Hepatocyte (in vitro differentiated cells): ENCODE measurements at regions not wholly inside any gene's neighbourhood (a gene's known extent, or its start where the extent isn't known, plus 50 kb on each side); places are given as distances from the start of the nearest gene placed in this dataset.

Experiments
- DNase-seq: peaks from one replicate; pipeline ENCODE4 v3.0.0-alpha.2; 2016; ENCODE audit warnings: low spot score
- H2AFZ ChIP-seq: fragments of 200-600 bp; sonication (generic); 2 replicates; pipeline ENCODE4 v1.6.0; 2016; ENCODE audit warnings: antibody characterized with exemption, mild to moderate bottlenecking
- H3K27ac ChIP-seq: fragments of 200-600 bp; sonication (generic); 2 replicates; pipeline ENCODE4 v1.5.1; 2016; ENCODE audit warnings: mild to moderate bottlenecking
- H3K27me3 ChIP-seq: fragments of 200-600 bp; sonication (generic); 2 replicates; pipeline ENCODE4 v1.6.1; 2016
- H3K36me3 ChIP-seq: fragments of 200-600 bp; sonication (generic); replicated peaks from 2 replicates; pipeline ENCODE4 v1.5.1; 2016; ENCODE audit warnings: low read depth; ENCODE audit not compliant: insufficient read depth
- H3K4me1 ChIP-seq: fragments of 200-600 bp; sonication (generic); 2 replicates; pipeline ENCODE4 v1.5.1; 2016; ENCODE audit warnings: mild to moderate bottlenecking, moderate library complexity; ENCODE audit not compliant: insufficient read depth
- H3K4me2 ChIP-seq: fragments of 200-600 bp; sonication (generic); 2 replicates; pipeline ENCODE4 v1.6.0; 2016
- H3K4me3 ChIP-seq: fragments of 200-600 bp; sonication (generic); 2 replicates; pipeline ENCODE4 v1.5.1; 2016; ENCODE audit warnings: mild to moderate bottlenecking
- H3K79me2 ChIP-seq: fragments of 200-600 bp; sonication (generic); 2 replicates; pipeline ENCODE4 v1.6.0; 2017; ENCODE audit warnings: mild to moderate bottlenecking
- H3K9me2 ChIP-seq: fragments of 200-600 bp; sonication (generic); replicated peaks from 2 replicates; pipeline ENCODE4 v1.6.0; 2017; ENCODE audit warnings: mild to moderate bottlenecking; ENCODE audit not compliant: insufficient read depth
- H3K9me3 ChIP-seq: fragments of 200-600 bp; sonication (generic); 2 replicates; pipeline ENCODE4 v1.5.1; 2016; ENCODE audit warnings: low read depth, mild to moderate bottlenecking
- H4K20me1 ChIP-seq: fragments of 200-600 bp; sonication (generic); 2 replicates; pipeline ENCODE4 v1.6.0; 2016; ENCODE audit warnings: mild to moderate bottlenecking; ENCODE audit not compliant: insufficient read depth, poor library complexity, severe bottlenecking
- CTCF ChIP-seq: fragments of 200-600 bp; sonication (generic); IDR thresholded peaks from 2 replicates; pipeline ENCODE4 v1.5.1; 2016; ENCODE audit warnings: antibody characterized with exemption, mild to moderate bottlenecking; ENCODE audit not compliant: poor library complexity
- EZH2 ChIP-seq: fragments of 200-600 bp; sonication (generic); IDR thresholded peaks from 2 replicates; pipeline ENCODE4 v1.6.1; 2016; ENCODE audit warnings: antibody characterized with exemption, mild to moderate bottlenecking, borderline replicate concordance
- EZH2phosphoT487 ChIP-seq: fragments of 200-600 bp; sonication (generic); IDR thresholded peaks from one replicate; pipeline ENCODE4 v1.6.1; 2018; ENCODE audit warnings: antibody characterized with exemption, mild to moderate bottlenecking, low read depth, moderate library complexity; ENCODE audit not compliant: unreplicated experiment, severe bottlenecking
- WGBS: methylation state at CpG from one replicate; pipeline ENCODE4 v1.1.6; 2016; ENCODE audit warnings: low lambda C conversion rate; ENCODE audit errors: missing lambda C conversion rate; 5-methylcytosine and 5-hydroxymethylcytosine counted together

GRCh38 chr22:27677905-27678458 is 123.6 kb downstream of the MN1 start:
- no peaks in the 10 kb centered on the region for H3K36me3 ChIP-seq
- no peaks in the 10 kb centered on the region for H3K4me1 ChIP-seq
- H3K9me3 ChIP-seq = no peaks in the 10 kb centered on the region
- H3K9me2 ChIP-seq = no peaks in the 10 kb centered on the region
- DNase-seq = no peak
- H4K20me1 ChIP-seq = no peaks in the 10 kb centered on the region
- no peak overlapping the region for H2AFZ ChIP-seq
- H3K27me3 ChIP-seq = no peaks in the 10 kb centered on the region
- no peaks in the 10 kb centered on the region for H3K79me2 ChIP-seq
- H3K27ac ChIP-seq = no peak overlapping the region
- H3K4me3 ChIP-seq = no peak overlapping the region
- TF ChIP-seq CTCF = no peak
- TF ChIP-seq EZH2phosphoT487 = no peak
- no peak for TF ChIP-seq EZH2
- WGBS = 71% methylated on average over 27 of the region's 27 CpGs
- no peak overlapping the region for H3K4me2 ChIP-seq

GRCh38 chr22:27679176-27679575 is 122.4 kb downstream of the MN1 start:
- no peak for DNase-seq
- H3K4me1 ChIP-seq = no peaks in the 10 kb centered on the region
- H3K4me3 ChIP-seq = no peak overlapping the region
- no peaks in the 10 kb centered on the region for H3K9me3 ChIP-seq
- TF ChIP-seq EZH2phosphoT487 = no peak
- TF ChIP-seq EZH2 = no peak
- no peak for TF ChIP-seq CTCF
- H2AFZ ChIP-seq = no peak overlapping the region
- H3K27me3 ChIP-seq = no peaks in the 10 kb centered on the region
- H3K27ac ChIP-seq = no peak overlapping the region
- no peaks in the 10 kb centered on the region for H4K20me1 ChIP-seq
- no peaks in the 10 kb centered on the region for H3K36me3 ChIP-seq
- no peak overlapping the region for H3K4me2 ChIP-seq
- no peaks in the 10 kb centered on the region for H3K9me2 ChIP-seq
- WGBS = 63% methylated on average over 5 of the region's 5 CpGs
- no peaks in the 10 kb centered on the region for H3K79me2 ChIP-seq

GRCh38 chr22:27679693-27680488 is 121.7 kb downstream of the MN1 start:
- 93% methylated on average over 6 of the region's 6 CpGs for WGBS
- Histone ChIP-seq H3K4me2 (no peak overlapping the region), H3K79me2 (no peaks in the 10 kb centered on the region), H3K9me2 (no peaks in the 10 kb centered on the region), H3K4me3 (no peak overlapping the region), H3K27me3 (no peaks in the 10 kb centered on the region), H3K36me3 (no peaks in the 10 kb centered on the region), H3K9me3 (no peaks in the 10 kb centered on the region), H3K4me1 (no peaks in the 10 kb centered on the region), H2AFZ (no peak overlapping the region), H3K27ac (no peak overlapping the region), H4K20me1 (no peaks in the 10 kb centered on the region)
- no peak for DNase-seq
- TF ChIP-seq EZH2phosphoT487 = no peak
- TF ChIP-seq EZH2 = no peak
- TF ChIP-seq CTCF = no peak
